HL-60 (cell line): ENCODE measurements at regions not wholly inside any gene's neighbourhood (a gene's known extent, or its start where the extent isn't known, plus 50 kb on each side); places are given as distances from the start of the nearest gene placed in this dataset.
"Not testable (repeated sequence)": the region's sequence is repeated elsewhere in the genome, so short reads cannot be mapped to it uniquely, and the experiment has no call there.

Source experiments
- DNase-seq, 2 experiments: peaks; one replicate each; pipeline ENCODE4 v3.0.0-alpha.2; 2010 to 2020; ENCODE audit warnings: low read depth in 1 of 2, low spot score in 1 of 2
- H3K27ac ChIP-seq: fragments of 250-450 bp; sonication (Bioruptor Pico); replicated peaks from 2 replicates; pipeline ENCODE4 v1.5.1; 2020; ENCODE audit warnings: mild to moderate bottlenecking, moderate library complexity
- H3K27me3 ChIP-seq: fragments of 250-450 bp; sonication (Bioruptor Pico); 2 replicates; pipeline ENCODE4 v1.5.1; 2021; ENCODE audit warnings: mild to moderate bottlenecking, moderate library complexity; ENCODE audit not compliant: insufficient read depth, poor library complexity, severe bottlenecking
- H3K4me3 ChIP-seq: replicated peaks from 2 replicates; pipeline ENCODE4 v1.5.1; 2011; ENCODE audit warnings: mild to moderate bottlenecking, control low read depth, low read length; ENCODE audit not compliant: insufficient read depth
- GABPA ChIP-seq: IDR thresholded peaks from 2 replicates; pipeline ENCODE4 v1.6.1; 2012; ENCODE audit warnings: low read depth
- POLR2AphosphoS5 ChIP-seq: IDR thresholded peaks from 2 replicates; pipeline ENCODE4 v1.6.1; 2012; ENCODE audit warnings: low read depth
- REST ChIP-seq: IDR thresholded peaks from 2 replicates; pipeline ENCODE4 v1.6.1; 2012; ENCODE audit warnings: low read depth; ENCODE audit not compliant: insufficient replicate concordance
- SPI1 ChIP-seq: IDR thresholded peaks from 2 replicates; pipeline ENCODE4 v1.6.1; 2012; ENCODE audit warnings: low read depth, mild to moderate bottlenecking, borderline replicate concordance
- TF ChIP-seq, protein P1 (sequence below): IDR thresholded peaks from one replicate; pipeline ENCODE4 v1.5.1; 2011; ENCODE audit warnings: low read length, control low read depth, inconsistent platforms; ENCODE audit not compliant: insufficient read depth

GRCh38 chrX:93868289-93868965 lies 194.4 kb downstream of the FAM133A start:
- TF ChIP-seq, protein P1, sequence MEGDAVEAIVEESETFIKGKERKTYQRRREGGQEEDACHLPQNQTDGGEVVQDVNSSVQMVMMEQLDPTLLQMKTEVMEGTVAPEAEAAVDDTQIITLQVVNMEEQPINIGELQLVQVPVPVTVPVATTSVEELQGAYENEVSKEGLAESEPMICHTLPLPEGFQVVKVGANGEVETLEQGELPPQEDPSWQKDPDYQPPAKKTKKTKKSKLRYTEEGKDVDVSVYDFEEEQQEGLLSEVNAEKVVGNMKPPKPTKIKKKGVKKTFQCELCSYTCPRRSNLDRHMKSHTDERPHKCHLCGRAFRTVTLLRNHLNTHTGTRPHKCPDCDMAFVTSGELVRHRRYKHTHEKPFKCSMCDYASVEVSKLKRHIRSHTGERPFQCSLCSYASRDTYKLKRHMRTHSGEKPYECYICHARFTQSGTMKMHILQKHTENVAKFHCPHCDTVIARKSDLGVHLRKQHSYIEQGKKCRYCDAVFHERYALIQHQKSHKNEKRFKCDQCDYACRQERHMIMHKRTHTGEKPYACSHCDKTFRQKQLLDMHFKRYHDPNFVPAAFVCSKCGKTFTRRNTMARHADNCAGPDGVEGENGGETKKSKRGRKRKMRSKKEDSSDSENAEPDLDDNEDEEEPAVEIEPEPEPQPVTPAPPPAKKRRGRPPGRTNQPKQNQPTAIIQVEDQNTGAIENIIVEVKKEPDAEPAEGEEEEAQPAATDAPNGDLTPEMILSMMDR: no peak
- TF ChIP-seq REST (no peak), POLR2AphosphoS5 (no peak), GABPA (no peak)
- H3K4me3 ChIP-seq: no peak overlapping the region
- DNase-seq: no peak
- no peaks in the 10 kb centered on the region for H3K27me3 ChIP-seq
- H3K27ac ChIP-seq: no peak overlapping the region

DNA sequence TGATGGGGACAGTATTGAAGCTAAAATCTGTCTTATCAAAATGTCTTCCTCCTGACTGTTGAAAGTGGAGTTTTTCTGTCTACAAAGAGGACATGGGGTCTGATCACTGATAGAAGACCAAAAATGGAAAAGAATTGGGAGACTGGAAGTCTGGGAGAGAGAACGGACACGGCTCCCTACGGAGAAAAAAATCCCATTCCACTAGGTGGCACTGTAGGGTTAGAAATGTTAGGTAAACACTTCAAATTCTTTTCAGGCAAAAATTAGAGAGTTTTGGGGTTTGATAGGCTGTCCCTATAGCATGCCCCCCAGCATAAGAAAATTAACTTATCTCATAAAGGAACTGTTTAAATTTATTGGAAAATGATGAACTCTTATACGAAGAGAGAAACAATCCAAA lies 200.5 kb downstream of the FAM133A start:
- peak in 1 of 2 experiments; percentile 13 for DNase-seq
- H3K27ac ChIP-seq: no peak overlapping the region

GRCh38 chrX:93875621-93876282 lies 201.7 kb downstream of the FAM133A start:
- DNase-seq: no peak
- no peak for TF ChIP-seq POLR2AphosphoS5
- TF ChIP-seq REST: no peak
- no peak for TF ChIP-seq GABPA
- TF ChIP-seq, protein P1: no peak
- TF ChIP-seq SPI1: no peak

More for the DNA sequence above, 200.5 kb downstream of the FAM133A start:
- H3K27me3 ChIP-seq: no peaks in the 10 kb centered on the region
- TF ChIP-seq REST (no peak), SPI1 (no peak), POLR2AphosphoS5 (no peak), GABPA (no peak)
- TF ChIP-seq, protein P1: no peak
- H3K4me3 ChIP-seq: no peak overlapping the region

DNA sequence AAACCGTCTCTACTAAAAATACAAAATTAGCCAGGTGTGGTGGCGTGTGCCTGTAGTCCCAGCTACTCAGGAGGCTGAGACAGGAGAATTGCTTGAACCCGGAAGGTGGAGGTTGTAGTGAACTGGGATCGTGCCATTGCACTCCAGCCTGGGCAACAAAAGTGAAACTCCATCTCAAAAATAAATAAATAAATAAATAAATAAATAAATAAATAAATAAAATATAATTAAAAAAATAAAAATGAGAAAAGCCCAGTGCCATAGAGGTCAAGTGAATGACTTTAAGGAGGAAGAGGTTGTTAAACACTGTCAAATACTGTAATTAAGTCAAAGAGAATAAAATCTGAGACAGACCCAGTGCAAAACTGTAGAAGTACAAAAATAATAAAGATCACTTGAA lies 247.0 kb downstream of the FAM133A start:
- DNase-seq, H3K4me3 ChIP-seq, H3K27me3 ChIP-seq, H3K27ac ChIP-seq: not testable (repeated sequence)

More at GRCh38 chrX:93875621-93876282, 201.7 kb downstream of the FAM133A start:
- Histone ChIP-seq H3K27me3 (no peaks in the 10 kb centered on the region), H3K27ac (no peak overlapping the region), H3K4me3 (no peak overlapping the region)
